ENCODE measurements at regions not wholly inside any gene's neighbourhood (a gene's known extent, or its start where the extent isn't known, plus 50 kb on each side); places are given as distances from the start of the nearest gene placed in this dataset.

- H3K4me3 Mint-ChIP-seq, result no peak overlapping the region
- no peak for ATAC-seq (replicated peaks in 1 of 2)
- peaks cover 5 to 6% of the 10 kb centered on the region in 2 donors for H3K9me3 Mint-ChIP-seq
- H3K36me3 Mint-ChIP-seq (ENCODE audit: insufficient read depth in 2 of 2), result peaks cover 0 to 2% of the 10 kb centered on the region in 2 donors
- no peak for DNase-seq
- H3K4me1 Mint-ChIP-seq (ENCODE audit: low read depth), result no peaks in the 10 kb centered on the region
- H3K27me3 Mint-ChIP-seq (ENCODE audit: low read depth), result peaks cover 14% of the 10 kb centered on the region
- H3K27ac Mint-ChIP-seq, result no peak overlapping the region
Observed at GRCh38 chr4:3851881-3852280, 85.7 kb downstream of the ADRA2C start.

GRCh38 chr4:3852309-3852708 is 86.1 kb downstream of the ADRA2C start:
- no peak overlapping the region for H3K27ac Mint-ChIP-seq

DNA sequence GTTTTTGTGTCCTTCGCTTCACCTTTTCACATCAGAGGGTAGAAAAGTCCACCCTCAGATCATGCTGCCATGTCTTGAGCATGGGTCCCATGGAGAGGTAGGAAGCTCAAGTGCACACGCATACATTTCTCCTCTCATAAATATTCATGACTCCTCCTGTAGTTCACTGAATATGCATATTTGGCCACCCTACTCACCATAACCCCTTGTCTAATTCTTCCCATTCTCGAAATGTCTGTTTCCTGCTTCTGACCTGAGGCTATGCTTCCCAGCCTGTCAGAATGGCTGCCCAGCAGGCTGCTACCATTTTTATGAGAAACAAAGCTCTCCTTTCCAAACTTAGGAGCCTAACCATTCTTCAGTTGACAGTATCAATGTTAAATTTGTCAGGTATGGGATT is 86.5 kb downstream of the ADRA2C start:
- H3K27ac Mint-ChIP-seq, result no peak overlapping the region
- H3K4me1 Mint-ChIP-seq (ENCODE audit: low read depth), result no peaks in the 10 kb centered on the region
- H3K4me3 Mint-ChIP-seq, result no peak overlapping the region
- H3K36me3 Mint-ChIP-seq (ENCODE audit: insufficient read depth in 2 of 2), result peaks cover 0 to 2% of the 10 kb centered on the region in 2 donors
- peaks cover 14% of the 10 kb centered on the region for H3K27me3 Mint-ChIP-seq (ENCODE audit: low read depth)
- no peak for ATAC-seq (replicated peaks in 1 of 2)
- H3K9me3 Mint-ChIP-seq, result peaks cover 5 to 6% of the 10 kb centered on the region in 2 donors
- DNase-seq, result no peak

More at GRCh38 chr4:3852309-3852708, 86.1 kb downstream of the ADRA2C start:
- no peak for ATAC-seq (replicated peaks in 1 of 2)
- Mint-ChIP-seq H3K36me3 (ENCODE audit: insufficient read depth in 2 of 2) (peaks cover 0 to 2% of the 10 kb centered on the region in 2 donors), H3K27me3 (ENCODE audit: low read depth) (peaks cover 14% of the 10 kb centered on the region), H3K9me3 (peaks cover 5 to 6% of the 10 kb centered on the region in 2 donors), H3K4me3 (no peak overlapping the region), H3K4me1 (ENCODE audit: low read depth) (no peaks in the 10 kb centered on the region)
- DNase-seq, result no peak

- no peak for ATAC-seq (replicated peaks in 1 of 2)
- Mint-ChIP-seq H3K4me1 (ENCODE audit: low read depth) (no peaks in the 10 kb centered on the region), H3K36me3 (ENCODE audit: insufficient read depth in 2 of 2) (peaks cover 0 to 2% of the 10 kb centered on the region in 2 donors), H3K9me3 (peaks cover 5 to 6% of the 10 kb centered on the region in 2 donors), H3K27ac (no peak overlapping the region), H3K4me3 (no peak overlapping the region), H3K27me3 (ENCODE audit: low read depth) (peaks cover 14% of the 10 kb centered on the region)
- no peak for DNase-seq
Observed at GRCh38 chr4:3853388-3854035, 87.3 kb downstream of the ADRA2C start.

- Mint-ChIP-seq H3K9me3 (peaks cover 0 to 5% of the 10 kb centered on the region in 2 donors), H3K4me3 (no peak overlapping the region), H3K27ac (no peak overlapping the region), H3K27me3 (ENCODE audit: low read depth) (peaks cover 7% of the 10 kb centered on the region), H3K36me3 (ENCODE audit: insufficient read depth in 2 of 2) (peaks cover 0 to 2% of the 10 kb centered on the region in 2 donors), H3K4me1 (ENCODE audit: low read depth) (no peaks in the 10 kb centered on the region)
- DNase-seq, result no peak
- no peak for ATAC-seq (replicated peaks in 1 of 2)
Observed at GRCh38 chr4:3854661-3855060, 88.5 kb downstream of the ADRA2C start.

- peaks cover 0 to under 1% of the 10 kb centered on the region in 2 donors for H3K9me3 Mint-ChIP-seq
- no peaks in the 10 kb centered on the region for H3K4me1 Mint-ChIP-seq (ENCODE audit: low read depth)
- no peak overlapping the region for H3K27ac Mint-ChIP-seq
- peaks cover 0 to under 1% of the 10 kb centered on the region in 2 donors for H3K36me3 Mint-ChIP-seq (ENCODE audit: insufficient read depth in 2 of 2)
- no peak for ATAC-seq (replicated peaks in 1 of 2)
- no peak for DNase-seq
- H3K27me3 Mint-ChIP-seq (ENCODE audit: low read depth), result peaks cover 7% of the 10 kb centered on the region
- no peak overlapping the region for H3K4me3 Mint-ChIP-seq
Observed at GRCh38 chr4:3855646-3856045, 89.5 kb downstream of the ADRA2C start.

- no peak for ATAC-seq (replicated peaks in 1 of 2)
- DNase-seq, result no peak
- no peaks in the 10 kb centered on the region for H3K9me3 Mint-ChIP-seq
- no peaks in the 10 kb centered on the region for H3K4me1 Mint-ChIP-seq (ENCODE audit: low read depth)
- no peak overlapping the region for H3K4me3 Mint-ChIP-seq
- no peaks in the 10 kb centered on the region for H3K36me3 Mint-ChIP-seq (ENCODE audit: insufficient read depth in 2 of 2)
- no peak overlapping the region for H3K27ac Mint-ChIP-seq
- H3K27me3 Mint-ChIP-seq (ENCODE audit: low read depth), result peaks cover 7% of the 10 kb centered on the region
Observed at GRCh38 chr4:3856604-3857204, 90.5 kb downstream of the ADRA2C start.

- Mint-ChIP-seq H3K4me1 (ENCODE audit: low read depth) (no peaks in the 10 kb centered on the region), H3K27me3 (ENCODE audit: low read depth) (peaks cover 7% of the 10 kb centered on the region), H3K27ac (no peak overlapping the region), H3K4me3 (no peak overlapping the region), H3K9me3 (no peaks in the 10 kb centered on the region), H3K36me3 (ENCODE audit: insufficient read depth in 2 of 2) (no peaks in the 10 kb centered on the region)
- ATAC-seq (replicated peaks in 1 of 2) (no peak), DNase-seq (no peak)
Observed at GRCh38 chr4:3857269-3857926, 91.2 kb downstream of the ADRA2C start.

DNA sequence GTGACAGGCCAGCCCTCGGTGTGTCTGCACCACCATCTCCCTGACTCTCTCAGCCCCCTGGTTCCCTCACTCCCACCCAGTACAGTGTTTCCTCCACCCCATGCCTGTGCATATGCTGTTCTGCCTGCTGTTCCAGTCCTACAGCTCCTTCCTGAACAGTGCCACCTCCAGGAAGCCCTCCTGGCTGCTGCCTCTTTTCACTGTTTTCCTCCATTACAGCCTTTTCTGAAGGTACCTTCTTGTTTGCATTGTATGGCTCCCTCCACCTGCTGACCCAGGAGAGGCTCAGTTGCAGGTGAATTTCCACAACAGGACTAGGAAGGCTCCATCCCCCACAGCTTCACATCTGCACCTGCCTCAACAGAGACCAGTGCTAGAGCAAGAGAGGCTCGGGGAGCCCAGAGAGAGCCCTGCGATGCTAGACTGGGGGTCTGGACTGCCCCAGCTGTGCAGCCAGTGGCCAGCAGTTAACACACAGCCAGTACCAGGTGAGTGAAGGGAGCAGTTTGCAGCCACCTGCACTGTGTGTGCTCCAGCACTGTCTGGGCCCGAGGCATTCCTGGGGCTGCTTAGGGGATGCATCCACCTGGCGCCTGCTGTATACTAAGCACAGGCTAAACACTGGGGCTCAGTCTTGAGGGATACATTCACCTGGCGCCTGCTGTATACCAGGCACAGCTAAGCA is 92.0 kb downstream of the ADRA2C start:
- no peaks in the 10 kb centered on the region for H3K4me1 Mint-ChIP-seq (ENCODE audit: low read depth)
- H3K4me3 Mint-ChIP-seq, result no peak overlapping the region
- no peak overlapping the region for H3K27ac Mint-ChIP-seq
- ATAC-seq (replicated peaks in 1 of 2), result no peak
- DNase-seq, result no peak
- H3K36me3 Mint-ChIP-seq (ENCODE audit: insufficient read depth in 2 of 2), result no peaks in the 10 kb centered on the region
- H3K9me3 Mint-ChIP-seq, result no peaks in the 10 kb centered on the region
- peaks cover 7% of the 10 kb centered on the region for H3K27me3 Mint-ChIP-seq (ENCODE audit: low read depth)

DNA sequence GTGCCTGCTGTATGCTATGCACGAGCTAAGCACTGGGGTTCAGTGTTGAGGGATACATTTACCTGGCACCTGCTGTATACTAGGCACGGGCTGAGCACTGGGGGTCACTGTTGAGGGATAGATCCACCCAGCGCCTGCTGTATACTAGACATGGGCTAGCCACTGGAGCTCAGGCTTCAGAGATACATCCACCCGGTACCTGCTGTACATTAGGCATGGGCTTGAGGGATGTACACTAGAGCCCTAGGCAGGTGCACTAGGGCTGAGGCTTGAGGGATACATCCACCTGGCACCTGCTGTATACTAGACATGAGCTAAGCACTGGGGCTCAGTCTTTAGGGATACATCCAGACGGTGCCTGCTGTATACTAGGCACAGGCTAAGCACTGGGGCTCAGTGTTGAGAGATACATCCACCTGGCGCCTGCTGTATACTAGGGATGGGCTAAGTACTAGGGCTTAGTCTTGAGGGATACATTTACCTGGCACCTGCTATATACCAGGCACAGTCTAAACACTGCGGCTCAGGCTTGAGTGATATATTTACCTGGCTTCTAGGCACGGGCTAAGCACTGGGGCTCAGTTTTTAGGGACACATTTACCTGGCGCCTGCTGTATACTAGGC is 92.7 kb downstream of the ADRA2C start:
- Mint-ChIP-seq H3K27ac (no peak overlapping the region), H3K9me3 (no peaks in the 10 kb centered on the region), H3K27me3 (ENCODE audit: low read depth) (peaks cover 7% of the 10 kb centered on the region), H3K36me3 (ENCODE audit: insufficient read depth in 2 of 2) (no peaks in the 10 kb centered on the region), H3K4me3 (no peak overlapping the region), H3K4me1 (ENCODE audit: low read depth) (no peaks in the 10 kb centered on the region)
- DNase-seq (no peak), ATAC-seq (replicated peaks in 1 of 2) (no peak)

GRCh38 chr4:3859571-3859970 is 93.4 kb downstream of the ADRA2C start:
- DNase-seq (no peak), ATAC-seq (replicated peaks in 1 of 2) (no peak)
- H3K27me3 Mint-ChIP-seq (ENCODE audit: low read depth), result peaks cover 7% of the 10 kb centered on the region
- H3K9me3 Mint-ChIP-seq, result no peaks in the 10 kb centered on the region
- no peak overlapping the region for H3K27ac Mint-ChIP-seq
- H3K4me1 Mint-ChIP-seq (ENCODE audit: low read depth), result no peaks in the 10 kb centered on the region
- H3K36me3 Mint-ChIP-seq (ENCODE audit: insufficient read depth in 2 of 2), result no peaks in the 10 kb centered on the region
- H3K4me3 Mint-ChIP-seq, result no peak overlapping the region

DNA sequence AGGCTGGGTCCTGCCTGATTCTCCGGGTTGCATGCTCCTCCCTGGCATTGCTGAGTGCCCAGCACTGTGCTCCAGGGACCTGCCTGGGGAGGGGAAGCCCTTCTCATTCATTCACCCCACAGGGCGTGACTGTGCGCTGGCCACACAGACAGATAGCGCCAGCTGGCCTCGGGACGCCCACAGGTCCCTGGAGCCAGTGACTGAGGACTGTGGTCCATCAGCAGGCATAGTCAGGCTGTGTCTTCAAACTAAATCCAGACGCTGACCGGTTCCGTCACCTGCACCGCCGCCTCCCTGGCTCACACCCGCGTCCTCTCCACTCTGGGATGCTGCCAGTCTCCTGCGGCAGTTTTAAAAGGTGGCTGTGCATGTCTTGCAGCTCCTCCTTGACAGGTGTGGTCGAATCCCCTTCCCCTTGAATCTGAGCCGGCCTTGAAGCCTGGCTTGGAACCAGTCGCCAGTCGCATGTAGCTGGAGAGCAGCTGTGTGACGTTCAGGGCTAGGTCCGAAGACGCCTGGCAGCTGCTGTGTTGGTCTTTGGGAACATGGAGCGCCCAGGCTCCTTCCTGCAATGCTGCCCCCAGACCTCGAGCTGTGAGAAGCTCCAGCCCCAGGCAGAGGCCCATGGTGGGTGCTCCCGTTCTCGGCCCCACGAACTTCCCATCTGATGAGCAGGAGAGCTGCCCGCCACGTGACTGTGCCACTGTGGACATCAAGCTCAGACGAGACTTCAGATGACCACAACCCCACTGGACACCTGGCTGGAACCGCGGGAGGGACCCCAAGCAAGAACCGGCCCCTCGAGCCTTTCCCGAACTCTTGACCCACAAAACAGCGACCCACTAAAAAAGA is 94.1 kb downstream of the ADRA2C start:
- no peak overlapping the region for H3K4me3 Mint-ChIP-seq
- H3K4me1 Mint-ChIP-seq (ENCODE audit: low read depth), result no peaks in the 10 kb centered on the region
- ATAC-seq (replicated peaks in 1 of 2) (no peak), DNase-seq (no peak)
- no peaks in the 10 kb centered on the region for H3K9me3 Mint-ChIP-seq
- H3K36me3 Mint-ChIP-seq (ENCODE audit: insufficient read depth in 2 of 2), result no peaks in the 10 kb centered on the region
- H3K27me3 Mint-ChIP-seq (ENCODE audit: low read depth), result peaks cover 7% of the 10 kb centered on the region
- H3K27ac Mint-ChIP-seq, result no peak overlapping the region
